ENCODE measurements at regions not wholly inside any gene's neighbourhood (a gene's known extent, or its start where the extent isn't known, plus 50 kb on each side); places are given as distances from the start of the nearest gene placed in this dataset.
A peak's percentile ranks its signal among the peaks of the same experiment; 100 is the strongest.

- DNase-seq (ENCODE audit: low read depth) = no peak
Observed at GRCh38 chr3:7793786-7794185, 707.8 kb upstream of the LMCD1 start.

GRCh38 chr3:7798276-7798675 is 703.3 kb upstream of the LMCD1 start:
- TF ChIP-seq CTCF (conservative IDR thresholded peaks at IDR 0.05; ENCODE audit: low read depth, low read length) = no peak
- no peak overlapping the region for H3K4me3 ChIP-seq (ENCODE audit: low read depth, low read length)
- DNase-seq (ENCODE audit: low read depth) = no peak

More at GRCh38 chr3:7793786-7794185, 707.8 kb upstream of the LMCD1 start:
- no peak overlapping the region for H3K4me3 ChIP-seq (ENCODE audit: low read depth, low read length)
- no peak for TF ChIP-seq CTCF (conservative IDR thresholded peaks at IDR 0.05; ENCODE audit: low read depth, low read length)

- TF ChIP-seq CTCF (conservative IDR thresholded peaks at IDR 0.05; ENCODE audit: low read depth, low read length) = no peak
- H3K4me3 ChIP-seq (ENCODE audit: low read depth, low read length) = no peak overlapping the region
- peak; percentile 20 for DNase-seq (ENCODE audit: low read depth)
Observed at GRCh38 chr3:7800006-7800780, 701.4 kb upstream of the LMCD1 start.

GRCh38 chr3:7812490-7812889 is 689.1 kb upstream of the LMCD1 start:
- H3K4me3 ChIP-seq (ENCODE audit: low read depth, low read length) = no peak overlapping the region
- no peak for TF ChIP-seq CTCF (conservative IDR thresholded peaks at IDR 0.05; ENCODE audit: low read depth, low read length)

GRCh38 chr3:7813365-7813764 is 688.3 kb upstream of the LMCD1 start:
- H3K4me3 ChIP-seq (ENCODE audit: low read depth, low read length) = no peak overlapping the region
- TF ChIP-seq CTCF (conservative IDR thresholded peaks at IDR 0.05; ENCODE audit: low read depth, low read length) = no peak
- DNase-seq (ENCODE audit: low read depth) = no peak

More at GRCh38 chr3:7812490-7812889, 689.1 kb upstream of the LMCD1 start:
- DNase-seq (ENCODE audit: low read depth) = no peak

- TF ChIP-seq CTCF (conservative IDR thresholded peaks at IDR 0.05; ENCODE audit: low read depth, low read length) = no peak
- no peak for DNase-seq (ENCODE audit: low read depth)
- H3K4me3 ChIP-seq (ENCODE audit: low read depth, low read length) = no peak overlapping the region
Observed at GRCh38 chr3:7817239-7817638, 684.4 kb upstream of the LMCD1 start.

GRCh38 chr3:7820969-7821368 is 680.7 kb upstream of the LMCD1 start:
- H3K4me3 ChIP-seq (ENCODE audit: low read depth, low read length) = no peak overlapping the region
- no peak for TF ChIP-seq CTCF (conservative IDR thresholded peaks at IDR 0.05; ENCODE audit: low read depth, low read length)
- DNase-seq (ENCODE audit: low read depth) = no peak

All from choroid plexus epithelial cell (primary cell).